ENCODE measurements at regions not wholly inside any gene's neighbourhood (a gene's known extent, or its start where the extent isn't known, plus 50 kb on each side); places are given as distances from the start of the nearest gene placed in this dataset.
"Not testable (repeated sequence)": the region's sequence is repeated elsewhere in the genome, so short reads cannot be mapped to it uniquely, and the experiment has no call there.

DNA sequence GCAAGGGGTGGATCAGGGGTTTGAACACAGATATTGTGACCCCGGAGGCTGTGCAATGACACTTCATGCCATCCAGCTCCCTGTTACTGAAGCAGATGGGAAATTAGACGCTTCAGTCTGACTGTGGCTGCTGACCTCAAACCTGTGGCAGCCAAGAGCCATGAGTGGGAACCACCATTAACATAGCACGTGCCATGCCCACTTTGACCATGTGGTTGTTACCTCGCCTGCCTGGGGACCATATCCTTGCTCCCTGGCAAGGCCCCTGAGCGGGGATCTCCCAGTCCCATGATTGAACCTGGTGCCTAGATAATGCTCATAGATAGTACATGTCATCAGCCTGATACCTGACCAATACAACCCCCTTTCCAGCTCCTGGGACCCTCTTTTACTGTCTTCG is 68.9 kb downstream of the CYP26B1 start:
- no peak for DNase-seq (ENCODE audit: low read depth)

DNA sequence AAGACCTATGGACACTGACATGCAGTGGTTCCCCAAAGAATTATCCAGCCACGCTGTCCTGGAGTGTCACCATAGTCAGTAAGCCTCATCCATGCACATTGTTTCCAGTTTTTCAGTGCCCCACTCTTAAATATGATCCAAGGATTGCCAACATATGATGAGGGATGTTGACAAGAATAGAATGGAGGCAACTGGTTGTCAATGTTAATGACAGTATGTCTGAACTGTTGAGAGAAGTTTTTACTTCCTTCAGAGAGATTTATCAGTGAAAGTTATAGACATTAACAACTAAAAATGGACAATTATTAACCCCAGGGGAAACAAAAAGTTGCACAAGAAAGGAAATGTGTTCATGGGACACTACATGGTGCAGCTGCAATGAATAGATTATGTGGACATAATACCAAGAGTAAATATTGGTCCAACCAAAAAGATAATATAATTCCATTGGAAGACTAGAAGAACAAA is 69.9 kb downstream of the CYP26B1 start:
- no peak for DNase-seq (ENCODE audit: low read depth)

DNA sequence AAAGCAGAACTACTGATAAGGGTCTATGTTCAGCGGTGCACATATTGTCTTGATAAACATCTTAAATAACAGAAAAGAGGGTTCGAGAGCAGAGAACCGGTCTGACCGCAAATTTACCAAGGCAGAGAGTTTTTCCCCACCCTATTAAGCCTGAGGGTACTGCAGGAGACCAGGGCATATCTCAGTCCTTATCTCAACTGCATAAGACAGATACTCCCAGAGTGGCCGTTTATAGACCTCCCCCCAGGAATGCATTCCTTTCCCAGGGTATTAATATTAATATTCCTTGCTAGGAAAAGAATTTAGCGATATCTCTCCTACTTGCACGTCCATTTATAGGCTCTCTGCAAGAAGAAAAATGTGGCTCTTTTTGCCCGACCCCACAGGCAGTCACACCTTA is 74.3 kb downstream of the CYP26B1 start:
- not testable (repeated sequence) for DNase-seq (ENCODE audit: low read depth)

DNA sequence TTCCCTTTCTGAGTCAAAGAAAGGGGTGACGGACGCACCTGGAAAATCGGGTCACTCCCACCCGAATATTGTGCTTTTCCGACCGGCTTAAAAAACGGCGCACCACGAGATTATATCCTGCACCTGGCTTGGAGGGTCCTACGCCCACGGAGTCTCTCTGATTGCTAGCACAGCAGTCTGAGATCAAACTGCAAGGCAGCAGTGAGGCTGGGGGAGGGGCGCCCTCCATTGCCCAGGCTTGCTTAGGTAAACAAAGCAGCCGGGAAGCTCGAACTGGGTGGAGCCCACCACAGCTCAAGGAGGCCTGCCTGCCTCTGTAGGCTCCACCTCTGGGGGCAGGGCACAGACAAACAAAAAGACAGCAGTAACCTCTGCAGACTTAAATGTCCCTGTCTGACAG is 83.5 kb downstream of the CYP26B1 start:
- DNase-seq (ENCODE audit: low read depth): not testable (repeated sequence)

DNA sequence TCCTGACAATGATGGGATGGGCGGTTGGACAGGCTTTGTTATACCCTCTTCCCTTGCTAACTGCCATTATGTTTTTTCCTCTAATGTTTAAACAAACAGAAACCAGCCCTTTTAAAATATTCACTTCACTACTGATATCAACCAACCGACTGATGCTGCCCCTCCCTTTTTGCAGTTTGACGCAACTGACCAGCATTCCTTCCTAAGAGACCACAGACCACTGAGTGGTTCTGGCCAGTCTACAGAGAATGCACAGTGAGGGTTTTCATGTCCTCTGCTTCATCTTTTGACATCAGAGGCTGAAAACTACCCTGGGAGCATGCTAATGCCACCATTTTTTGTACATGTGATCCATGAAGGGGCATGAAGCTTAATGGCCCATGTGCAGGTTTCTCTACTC is 85.3 kb downstream of the CYP26B1 start:
- no peak for DNase-seq (ENCODE audit: low read depth)

DNA sequence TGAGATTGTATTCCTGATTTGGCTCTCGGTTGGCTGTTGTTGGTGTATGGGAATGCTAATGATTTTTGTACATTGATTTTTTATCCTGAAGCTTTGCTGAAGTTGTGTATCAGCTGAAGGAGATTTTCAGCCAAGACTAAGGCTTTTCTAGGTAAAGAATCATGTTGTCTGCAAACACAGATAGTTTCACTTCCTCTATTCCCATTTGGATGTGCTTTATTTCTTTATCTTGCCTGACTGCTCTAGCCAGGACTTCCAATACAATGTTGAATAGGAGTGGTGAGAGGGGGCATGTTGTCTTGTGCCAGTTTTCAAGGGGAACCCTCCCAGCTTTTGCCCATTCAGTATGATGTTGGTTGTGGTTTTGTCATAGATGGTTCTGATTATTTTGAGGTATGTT is 90.4 kb downstream of the CYP26B1 start:
- DNase-seq (ENCODE audit: low read depth): no peak

DNA sequence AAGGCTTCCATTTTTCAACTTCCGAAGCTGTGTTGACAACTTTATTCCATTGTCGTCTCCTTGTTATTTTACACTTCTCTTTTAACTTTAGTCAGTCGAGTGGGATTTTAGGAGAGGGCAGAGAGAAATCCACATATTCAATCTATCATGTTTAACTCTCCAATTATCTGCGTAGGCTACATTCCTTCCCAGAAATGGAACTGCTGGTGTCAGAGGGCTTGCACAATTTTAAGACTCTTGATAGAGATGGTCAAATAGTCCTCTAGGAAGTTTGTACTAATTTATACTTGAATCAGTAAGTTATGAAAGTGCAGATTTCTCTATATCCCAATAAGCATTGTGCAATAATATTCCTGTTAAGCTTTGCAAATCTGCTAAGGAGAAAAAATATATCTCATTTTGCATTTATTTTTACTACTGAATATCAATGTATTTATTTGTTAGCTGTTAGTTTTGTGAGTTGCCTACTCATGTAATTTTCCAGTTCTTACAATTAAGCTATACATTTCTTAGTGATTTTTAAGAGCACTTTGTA is 95.6 kb downstream of the CYP26B1 start:
- DNase-seq (ENCODE audit: low read depth): no peak

DNA sequence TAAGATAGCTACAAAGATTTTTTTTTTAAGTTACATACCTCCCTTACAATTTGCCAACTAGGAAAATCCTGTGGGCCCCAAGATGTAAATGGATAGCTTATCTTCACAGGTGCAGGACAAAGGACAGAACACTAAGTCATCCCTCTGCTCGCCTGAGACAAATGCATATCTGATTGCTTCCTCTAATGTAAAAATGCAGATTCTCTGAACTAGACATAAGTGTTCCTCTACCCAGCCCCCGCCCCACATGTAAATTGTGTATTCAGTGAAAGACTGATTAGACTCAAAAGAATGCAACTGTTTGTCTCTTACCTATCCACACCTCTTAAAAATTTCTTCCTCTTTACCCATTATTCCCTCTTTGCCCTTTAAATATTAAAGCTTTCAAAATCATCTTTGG is 96.5 kb downstream of the CYP26B1 start:
- no peak for DNase-seq (ENCODE audit: low read depth)

DNA sequence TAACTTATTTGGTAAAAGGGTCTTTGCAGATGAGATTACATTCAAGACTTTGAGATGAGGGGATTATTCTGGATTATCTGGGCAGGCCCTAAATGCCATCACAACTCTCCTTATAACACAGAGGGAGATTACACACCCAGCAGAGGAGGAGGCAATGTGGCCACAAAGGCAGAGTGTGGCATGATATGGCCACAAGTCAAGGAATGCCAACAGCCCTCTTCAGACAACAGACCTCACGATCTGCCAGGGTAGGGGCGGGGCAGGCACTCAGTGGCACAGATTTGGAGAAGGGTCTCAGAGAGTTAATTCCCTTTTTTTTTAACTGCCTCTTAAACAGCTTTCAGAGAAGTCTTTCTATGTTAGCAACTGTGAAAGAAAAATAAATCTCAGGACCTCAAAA is 96.9 kb downstream of the CYP26B1 start:
- no peak for DNase-seq (ENCODE audit: low read depth)

DNA sequence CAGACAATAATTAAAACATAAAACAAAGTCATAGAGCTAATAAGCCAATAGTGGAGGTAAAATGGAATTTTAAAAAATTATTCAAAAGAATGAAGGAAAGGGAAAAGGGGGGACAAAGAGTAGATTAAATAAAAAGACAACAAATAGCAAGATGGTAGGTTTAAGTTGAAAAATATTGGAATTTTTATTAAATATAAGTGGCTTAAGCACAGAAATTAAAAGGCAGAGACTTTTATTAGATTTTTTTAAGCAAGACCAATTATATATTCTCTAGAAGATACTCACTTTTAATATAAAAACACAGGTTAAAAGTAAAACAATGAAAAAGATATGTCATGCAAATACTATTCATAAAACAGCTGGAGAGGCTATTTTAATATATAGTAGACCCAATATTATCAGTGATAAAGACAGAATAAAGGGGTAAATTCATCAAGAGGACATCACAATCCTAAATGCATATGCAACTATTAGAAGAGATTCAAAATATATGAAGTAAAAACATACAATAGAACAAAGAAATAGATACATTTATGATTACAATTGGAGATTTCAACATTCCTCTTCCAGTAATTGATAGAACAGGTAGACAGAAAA is 98.7 kb downstream of the CYP26B1 start:
- no peak for DNase-seq (ENCODE audit: low read depth)

DNA sequence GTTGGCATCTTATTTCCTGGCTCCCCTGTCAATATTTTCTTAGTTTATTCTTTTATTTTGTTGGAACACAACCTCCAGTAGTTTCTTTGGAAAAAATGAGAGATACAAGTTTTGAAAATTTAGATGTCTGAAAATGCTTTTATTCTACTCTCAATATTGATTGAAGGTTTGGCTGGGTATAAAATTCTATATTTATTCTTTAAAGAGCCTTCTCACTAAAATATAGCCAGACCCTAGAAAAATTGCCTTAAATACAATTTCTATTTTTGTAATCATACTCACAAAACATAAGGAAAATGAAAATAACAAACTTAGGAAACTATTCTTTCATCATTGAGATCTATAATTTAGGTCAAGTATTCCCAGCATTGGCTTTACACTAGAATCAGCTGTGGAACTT is 103.7 kb downstream of the CYP26B1 start:
- DNase-seq (ENCODE audit: low read depth): no peak

DNA sequence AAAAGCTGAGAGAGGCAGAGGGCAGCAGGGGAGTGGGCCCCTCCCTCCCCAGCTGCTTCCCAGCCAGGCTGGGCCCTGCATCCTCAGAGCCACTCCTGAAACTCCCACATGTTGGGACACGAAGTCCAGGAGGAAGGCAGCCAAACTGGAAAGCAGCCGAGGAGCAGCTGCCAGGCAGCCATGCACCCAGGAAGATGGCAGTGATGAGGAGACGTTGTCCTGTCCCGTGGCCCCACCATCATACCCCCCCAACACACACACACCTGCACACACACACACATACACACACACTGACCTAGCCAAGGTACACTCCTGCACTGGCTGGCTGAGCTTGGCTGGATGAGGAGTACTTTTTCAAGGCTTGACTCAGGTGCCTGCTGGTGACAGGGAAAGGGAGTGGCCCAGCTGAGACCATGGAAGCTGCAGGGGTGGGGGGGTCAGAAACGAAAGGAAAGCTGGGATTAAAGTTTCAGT is 106.0 kb downstream of the CYP26B1 start:
- no peak for DNase-seq (ENCODE audit: low read depth)

DNA sequence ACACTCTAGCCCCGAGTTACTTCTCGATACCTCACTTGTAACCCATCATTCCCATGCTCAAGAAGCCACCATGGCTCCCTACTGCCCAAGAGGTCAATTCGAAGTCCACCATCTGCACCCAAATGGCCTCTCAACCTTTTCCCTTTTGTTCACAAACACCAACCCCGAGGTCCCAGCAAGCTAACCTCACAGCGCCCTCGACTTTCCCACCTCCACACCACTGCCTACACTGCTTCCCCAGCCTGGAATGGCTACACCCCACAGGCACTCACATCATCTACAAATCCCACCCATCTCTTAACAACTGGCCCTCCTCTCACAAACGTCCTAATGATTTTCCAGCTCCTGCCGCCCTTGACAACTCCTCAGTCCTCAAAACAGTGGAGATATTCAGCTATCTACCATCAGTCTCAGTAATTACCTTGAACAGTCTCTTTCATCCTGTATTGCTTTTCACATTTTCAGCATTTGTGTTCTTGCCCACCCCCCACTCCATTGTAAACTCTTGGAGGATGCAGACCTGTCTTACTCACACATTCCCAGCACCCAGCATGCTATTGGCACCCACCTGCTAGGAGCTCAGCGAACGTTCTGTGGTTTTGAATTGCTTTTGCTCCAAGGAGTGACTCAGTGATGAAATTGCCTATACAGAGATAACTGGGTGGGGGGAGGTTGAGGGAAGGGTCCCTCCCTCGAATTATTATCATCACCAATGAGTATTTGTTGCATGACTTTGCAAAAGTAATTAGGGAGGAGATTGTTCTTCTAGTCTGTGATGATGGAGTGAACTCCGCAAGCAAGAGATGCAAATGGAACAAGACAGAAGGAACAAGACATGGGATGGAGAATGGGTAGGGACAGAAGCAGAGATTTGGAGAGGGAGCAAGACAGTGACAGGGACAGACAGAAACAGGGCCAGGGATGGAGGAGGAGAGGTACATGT is 106.8 kb downstream of the CYP26B1 start:
- DNase-seq (ENCODE audit: low read depth): no peak

DNA sequence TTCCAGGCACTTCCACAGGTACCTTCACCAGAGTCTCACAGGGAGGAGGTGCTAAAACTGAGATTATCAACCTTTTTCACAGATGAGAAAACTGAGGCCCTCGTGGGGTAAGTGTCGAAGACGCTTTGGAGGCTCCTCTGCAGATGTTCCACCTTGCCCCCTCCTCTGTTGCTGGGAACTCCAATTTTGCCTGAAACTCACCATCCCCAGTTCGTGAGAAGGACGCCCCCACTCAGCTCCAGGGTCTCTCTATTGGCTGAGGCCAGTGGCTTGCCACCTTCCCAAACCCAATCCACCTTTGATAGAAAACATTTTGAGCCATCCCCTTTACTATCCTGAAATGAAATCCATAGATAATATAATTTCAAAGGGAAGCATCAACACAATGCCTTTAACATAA is 109.1 kb downstream of the CYP26B1 start:
- DNase-seq (ENCODE audit: low read depth): no peak

DNA sequence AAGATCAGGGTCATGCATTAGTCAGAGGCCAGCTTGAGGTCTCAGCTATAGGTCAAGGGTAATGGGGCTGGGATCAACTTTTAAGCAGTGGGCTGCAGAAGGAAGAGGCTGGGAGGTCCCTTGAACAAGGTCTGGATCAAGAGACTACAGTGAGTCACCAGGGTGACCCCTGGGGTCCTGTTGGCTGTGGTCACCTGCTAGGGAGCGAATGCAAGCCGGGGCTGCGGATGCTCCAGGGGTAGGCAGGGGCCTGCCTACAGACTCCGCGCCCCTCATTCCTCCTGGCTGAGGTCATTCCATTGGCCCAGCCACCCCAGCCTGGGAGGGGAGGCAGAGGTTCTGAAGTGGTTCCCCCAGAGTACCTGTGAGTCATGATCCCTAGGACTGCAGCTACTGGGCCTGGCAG is 110.4 kb downstream of the CYP26B1 start:
- DNase-seq (ENCODE audit: low read depth): no peak

DNA sequence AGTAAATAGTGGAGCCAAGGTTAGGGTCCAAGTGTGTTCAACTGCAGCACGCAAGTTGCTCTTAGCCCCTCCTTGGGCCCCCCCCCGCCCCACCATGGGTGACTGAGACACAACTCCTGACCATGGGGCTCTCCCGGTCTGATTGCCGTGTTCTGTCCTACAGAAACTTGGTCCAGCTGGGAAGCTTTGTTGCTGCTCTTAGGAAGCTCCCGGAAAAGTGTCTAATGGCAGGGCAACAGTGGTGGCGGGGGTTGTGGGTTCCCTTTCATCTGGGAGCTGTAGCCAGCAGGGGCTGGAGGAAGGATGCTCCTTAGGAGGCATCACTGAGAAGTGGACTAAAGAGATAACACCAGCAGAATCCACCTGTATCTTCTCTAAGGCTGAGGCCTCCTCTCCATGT is 111.1 kb downstream of the CYP26B1 start:
- no peak for DNase-seq (ENCODE audit: low read depth)

DNA sequence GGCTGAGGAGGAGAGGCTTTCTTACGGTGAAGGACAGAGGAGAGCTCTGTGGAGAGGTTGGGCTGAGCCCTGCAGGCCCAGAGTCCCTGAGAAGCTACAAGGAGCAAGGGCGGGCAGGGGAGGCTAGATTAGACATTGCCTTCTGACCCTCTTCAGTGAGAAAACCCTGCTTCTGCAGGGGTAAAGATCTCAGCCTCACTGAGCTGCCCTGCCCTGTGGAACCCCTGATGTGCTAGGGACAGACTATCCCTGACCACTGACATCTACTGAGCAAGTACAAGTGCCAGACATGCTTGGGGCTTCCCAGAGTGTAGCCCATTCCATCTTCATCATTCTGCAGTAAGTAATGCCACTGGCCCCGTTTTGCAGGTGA is 111.5 kb downstream of the CYP26B1 start:
- no peak for DNase-seq (ENCODE audit: low read depth)

DNA sequence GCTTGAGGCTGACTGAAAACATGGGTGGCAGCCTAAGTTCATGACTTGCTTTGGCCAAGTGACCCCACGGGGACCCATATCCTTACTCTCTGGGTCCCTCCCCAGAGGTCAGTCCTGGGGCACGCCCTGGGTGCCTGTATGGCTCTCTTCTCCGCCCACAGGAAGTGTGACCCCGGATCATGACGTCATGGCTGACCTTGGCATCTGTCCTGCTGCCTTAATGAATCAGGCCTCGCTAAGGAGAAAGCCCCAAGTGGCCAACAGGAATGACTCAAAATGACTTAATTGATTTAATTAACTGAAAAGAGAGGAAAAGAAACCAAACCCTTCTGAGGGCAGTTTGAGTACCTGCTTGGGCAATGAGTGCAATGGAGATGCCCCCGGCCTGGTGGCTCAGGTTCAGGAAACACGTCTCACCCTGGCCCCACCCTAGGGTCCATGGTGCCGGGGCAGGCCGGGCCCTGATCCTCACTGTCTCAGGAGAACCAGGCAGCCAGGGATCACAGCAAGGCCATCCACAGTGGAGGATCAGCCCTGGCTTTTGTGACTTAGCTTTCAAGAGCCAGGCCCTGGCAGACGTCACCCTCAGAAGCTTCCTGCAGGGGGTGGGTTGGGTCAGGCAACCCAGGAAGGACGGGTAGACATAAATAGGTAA is 112.0 kb downstream of the CYP26B1 start:
- DNase-seq (ENCODE audit: low read depth): no peak

DNA sequence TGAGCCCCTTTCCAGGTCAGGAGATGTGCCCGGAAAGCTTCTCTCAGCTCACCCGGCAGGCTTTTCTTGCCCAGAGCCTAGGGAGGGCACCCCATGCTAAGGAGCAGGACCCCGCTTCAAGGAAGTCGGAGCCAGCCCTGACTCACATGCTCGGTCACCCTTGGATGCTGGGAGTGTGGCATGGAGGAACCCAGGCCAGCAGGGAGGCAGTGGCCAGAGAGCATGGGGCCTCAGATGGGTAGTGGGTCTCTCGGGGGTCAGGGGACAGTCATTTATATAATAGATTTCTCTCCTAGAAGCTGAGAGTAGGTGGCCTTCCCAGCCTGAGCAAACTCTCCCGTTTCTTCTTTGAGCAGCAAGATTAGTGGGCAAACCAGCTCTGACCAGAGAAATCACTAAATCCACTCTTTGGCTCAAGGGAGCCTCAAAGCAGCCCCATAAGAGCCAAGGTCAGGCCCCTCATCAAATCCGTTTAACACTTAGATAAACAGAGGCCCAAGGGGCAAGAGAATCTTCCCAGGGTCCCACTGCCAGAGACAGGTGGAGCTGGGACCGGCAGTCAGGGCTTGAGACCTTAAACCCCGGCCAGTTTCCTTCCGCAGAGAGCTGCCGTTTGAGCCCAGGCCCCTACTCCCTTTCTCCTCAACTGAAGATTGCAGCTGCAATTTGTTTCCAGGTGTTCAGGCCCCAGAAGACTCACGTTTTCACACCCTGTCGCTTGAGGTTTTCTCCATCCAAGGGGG is 113.1 kb downstream of the CYP26B1 start:
- no peak for DNase-seq (ENCODE audit: low read depth)

DNA sequence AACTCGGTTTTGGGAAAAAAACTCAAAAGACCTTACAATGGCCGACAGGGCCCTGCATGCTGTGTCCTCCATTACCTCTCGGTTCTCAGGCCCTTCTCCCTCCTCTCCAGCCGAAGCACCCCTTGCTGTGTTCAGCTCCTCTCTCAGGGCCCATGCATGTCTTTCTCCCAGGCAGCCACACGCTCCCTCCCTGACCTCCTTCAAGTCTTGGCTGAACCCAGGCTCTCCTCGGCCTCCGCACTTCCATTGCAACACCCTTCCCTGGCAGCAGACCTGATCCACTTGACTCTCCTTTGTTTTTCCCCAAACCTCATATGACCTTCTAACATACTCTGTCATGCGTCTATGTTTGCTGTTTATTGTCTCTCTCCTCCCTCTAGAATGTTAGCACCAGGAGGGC is 114.0 kb downstream of the CYP26B1 start:
- no peak for DNase-seq (ENCODE audit: low read depth)

DNA sequence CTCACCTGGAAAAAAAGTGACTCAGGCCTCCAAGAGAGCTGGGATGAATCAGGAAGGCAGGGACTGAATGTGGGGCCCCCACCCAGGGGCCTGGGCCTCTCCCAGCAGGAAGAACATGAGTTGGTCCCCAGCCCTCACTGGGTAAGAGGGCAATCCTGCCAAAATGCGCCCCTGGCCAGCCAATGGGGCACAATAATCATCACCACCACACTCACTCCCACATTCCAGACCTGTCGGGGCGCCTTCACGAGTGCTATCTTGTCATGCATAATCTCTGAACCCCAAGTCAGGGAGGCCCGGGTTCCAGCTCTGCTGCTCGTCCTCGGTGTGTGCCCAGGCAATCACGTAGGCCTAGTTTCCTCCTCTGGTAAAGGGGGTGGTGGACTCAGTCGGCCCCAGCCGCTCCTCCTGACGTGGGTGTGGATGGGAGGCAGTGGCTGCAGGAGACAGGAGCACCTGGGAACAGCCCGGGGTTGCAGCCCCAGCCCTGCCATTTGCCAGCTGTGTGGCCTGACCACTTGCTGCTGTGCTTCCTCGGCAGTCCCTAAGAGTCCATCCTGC is 115.1 kb downstream of the CYP26B1 start:
- DNase-seq (ENCODE audit: low read depth): no peak

All from HS-5 (cell line).